Stimulated activated naive CD8-positive, alpha-beta T cell treated with anti-CD3 and anti-CD28 coated beads, Interleukin-15, amount 100 ng/mL, for 72 hours (primary cell): ENCODE measurements at regions not wholly inside any gene's neighbourhood (a gene's known extent, or its start where the extent isn't known, plus 50 kb on each side); places are given as distances from the start of the nearest gene placed in this dataset.

ENCODE experiments used
- ATAC-seq: fragments of 150-1000 bp; cut with Tn5 transposase; 2 replicates; pipeline ENCODE4 v1.10.0; 2021; ENCODE audit warnings: mild to moderate bottlenecking, moderate library complexity
- DNase-seq, 2 donors: peaks; one replicate each; pipeline ENCODE4 v3.0.0; 2021 to 2022
- H3K27ac Mint-ChIP-seq, 2 donors: one replicate each; pipeline ENCODE4 v1.8.0; 2022; ENCODE audit warnings: mild to moderate bottlenecking in 2 of 2, mixed read lengths in 2 of 2, moderate library complexity in 2 of 2
- H3K27me3 Mint-ChIP-seq: one replicate; pipeline ENCODE4 v1.8.0; 2022; ENCODE audit warnings: mixed read lengths
- H3K4me1 Mint-ChIP-seq: one replicate; pipeline ENCODE4 v1.8.0; 2022; ENCODE audit warnings: mild to moderate bottlenecking, mixed read lengths
- H3K4me3 Mint-ChIP-seq, 2 donors: one replicate each; pipeline ENCODE4 v1.8.0; 2022; ENCODE audit warnings: mild to moderate bottlenecking in 2 of 2, mixed read lengths in 2 of 2, moderate library complexity in 1 of 2
- H3K9me3 Mint-ChIP-seq, 2 donors: one replicate each; pipeline ENCODE4 v1.8.0; 2022; ENCODE audit warnings: mixed read lengths in 2 of 2

DNA sequence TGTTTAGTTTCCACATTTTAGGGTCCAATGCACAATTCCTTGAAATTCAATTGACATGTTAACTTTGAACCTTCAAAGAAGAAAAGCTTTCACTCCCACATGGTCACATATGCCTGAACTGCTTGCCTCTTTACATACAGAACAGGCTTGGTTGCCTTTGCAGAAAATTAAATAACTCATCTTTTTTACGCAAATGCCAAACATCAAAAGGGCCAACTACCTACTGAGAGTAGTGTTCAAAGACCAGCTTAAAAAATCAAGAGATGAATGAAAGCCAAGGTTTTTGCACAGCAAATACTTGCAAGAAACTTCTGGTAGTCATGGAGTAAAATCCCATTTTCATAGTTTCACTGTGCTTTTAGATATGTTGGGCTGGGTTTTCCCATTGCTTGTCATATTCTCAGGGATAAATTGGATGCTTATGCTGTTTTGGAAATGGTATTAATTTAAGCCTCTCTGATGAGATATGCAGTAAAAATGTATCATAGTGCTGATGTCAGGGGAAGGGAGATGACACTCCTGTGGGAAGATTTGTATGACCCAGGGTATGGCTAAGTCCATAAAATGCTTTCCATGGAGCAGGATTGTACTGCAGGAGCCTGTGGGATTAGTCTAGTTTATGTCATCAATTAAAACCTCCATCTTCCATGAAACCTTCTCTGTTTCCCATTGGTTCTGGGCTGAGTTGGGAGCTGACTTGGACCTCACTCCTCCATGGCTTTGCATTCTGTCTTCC lies 60.6 kb upstream of the DARS1 start:
- Mint-ChIP-seq H3K4me3 (no peak overlapping the region), H3K27me3 (no peaks in the 10 kb centered on the region), H3K4me1 (peaks cover 68% of the 10 kb centered on the region), H3K9me3 (no peaks in the 10 kb centered on the region), H3K27ac (no peak overlapping the region)
- DNase-seq (no peak), ATAC-seq (no peak)

DNA sequence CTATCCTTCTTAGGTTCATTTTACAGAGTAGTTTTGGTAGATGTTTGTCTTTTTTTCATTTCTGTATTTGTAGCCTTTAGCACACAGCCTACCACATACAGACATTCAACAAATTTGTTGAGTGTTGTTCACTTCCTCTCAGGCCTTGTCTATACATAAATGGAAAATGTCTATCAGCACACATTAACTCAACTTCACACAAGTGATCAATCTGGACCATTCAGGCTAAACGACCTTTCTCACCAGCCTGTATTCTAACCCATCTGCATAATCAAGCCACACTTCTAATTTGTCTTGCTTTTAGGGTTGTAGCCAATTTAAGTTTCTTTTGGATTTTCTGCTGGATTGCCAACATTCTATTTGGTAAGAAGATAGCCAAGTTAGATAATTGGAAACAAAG lies 59.9 kb upstream of the DARS1 start:
- H3K27ac Mint-ChIP-seq: no peak overlapping the region
- H3K27me3 Mint-ChIP-seq: no peaks in the 10 kb centered on the region
- DNase-seq: no peak
- peaks cover 62% of the 10 kb centered on the region for H3K4me1 Mint-ChIP-seq
- H3K9me3 Mint-ChIP-seq: no peaks in the 10 kb centered on the region
- no peak overlapping the region for H3K4me3 Mint-ChIP-seq
- ATAC-seq: no peak
